HuH-7.5 (cell line): ENCODE measurements at regions not wholly inside any gene's neighbourhood (a gene's known extent, or its start where the extent isn't known, plus 50 kb on each side); places are given as distances from the start of the nearest gene placed in this dataset.
"Not testable (repeated sequence)": the region's sequence is repeated elsewhere in the genome, so short reads cannot be mapped to it uniquely, and the experiment has no call there.

ENCODE experiments used
- DNase-seq: peaks from one replicate; pipeline ENCODE4 v3.0.0; 2011; ENCODE audit warnings: low spot score

- DNase-seq: no peak
Measured at GRCh38 chr10:93221171-93221496, 147.4 kb downstream of the CYP26A1 start.

GRCh38 chr10:93221521-93221920 is 147.8 kb downstream of the CYP26A1 start:
- DNase-seq: no peak

DNA sequence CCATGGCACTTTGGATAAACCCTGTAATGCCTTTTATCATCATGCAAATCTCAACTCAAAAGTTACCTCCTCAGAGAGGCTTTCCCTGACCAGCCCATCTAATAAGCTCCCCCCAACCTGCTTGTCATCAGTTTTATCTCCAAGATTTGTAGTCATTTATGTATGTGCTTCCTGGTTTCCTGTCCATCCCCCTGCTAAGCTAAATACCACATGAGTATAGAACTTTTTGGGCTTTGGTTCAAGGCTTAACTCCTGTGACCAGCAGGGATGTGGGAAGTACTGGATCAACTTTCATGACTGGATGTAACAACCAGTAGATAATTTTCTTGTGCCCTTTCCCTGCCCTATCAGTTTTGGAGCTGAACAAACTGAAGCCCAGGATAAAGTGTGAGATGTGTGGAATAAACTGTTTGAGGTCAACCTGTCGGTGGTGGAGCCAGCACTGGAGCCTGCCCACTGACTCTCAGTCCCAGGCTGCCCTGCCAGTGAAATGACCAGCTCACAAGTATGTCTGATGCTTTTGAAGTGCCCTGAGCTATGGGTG is 148.6 kb downstream of the CYP26A1 start:
- DNase-seq: no peak

- no peak for DNase-seq
Measured at GRCh38 chr10:93222876-93223275, 149.2 kb downstream of the CYP26A1 start.

GRCh38 chr10:93223336-93223735 is 149.6 kb downstream of the CYP26A1 start:
- no peak for DNase-seq

DNA sequence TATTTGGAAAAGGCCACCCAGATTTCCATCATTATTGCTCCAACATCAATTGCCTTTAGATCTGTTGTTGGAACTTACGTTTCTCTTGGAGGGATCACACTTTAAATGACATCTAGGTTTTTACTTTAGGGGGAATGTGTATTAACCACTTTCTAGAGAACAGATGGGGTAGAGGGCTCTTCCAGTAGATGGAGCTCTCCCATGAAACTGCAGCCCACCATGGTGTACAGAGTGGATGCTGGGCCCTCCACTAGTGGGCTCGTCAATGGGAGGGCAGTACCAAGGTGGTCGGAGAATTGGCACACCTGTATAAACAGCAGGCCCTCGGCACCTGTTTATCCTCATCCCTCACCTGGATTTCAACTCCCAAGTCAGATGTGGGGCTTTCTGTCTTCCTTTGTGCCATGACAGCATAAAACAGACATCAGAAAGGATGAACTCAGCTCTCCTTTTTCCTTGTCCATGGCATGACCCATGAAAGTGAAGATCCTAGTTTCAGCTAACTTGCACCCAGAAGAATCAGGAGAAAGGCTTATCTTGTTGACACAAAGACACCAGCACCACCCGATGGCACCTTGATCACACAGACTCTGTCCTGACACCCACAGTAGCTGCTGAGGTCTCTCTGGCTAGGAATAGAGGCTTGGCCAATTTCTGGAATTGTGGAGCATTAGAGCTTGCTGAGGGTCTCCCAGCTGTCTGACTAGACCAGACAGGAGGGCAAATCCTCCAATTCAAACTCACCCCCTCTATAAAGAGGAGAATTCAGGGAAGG is 150.5 kb downstream of the CYP26A1 start:
- peak; percentile 32 for DNase-seq

- DNase-seq: no peak
Measured at GRCh38 chr10:93225938-93226337, 152.2 kb downstream of the CYP26A1 start.

- no peak for DNase-seq
Measured at GRCh38 chr10:93226619-93227018, 152.9 kb downstream of the CYP26A1 start.

GRCh38 chr10:93230596-93230995 is 156.9 kb downstream of the CYP26A1 start:
- not testable (repeated sequence) for DNase-seq

GRCh38 chr10:93232159-93232558 is 158.5 kb downstream of the CYP26A1 start:
- not testable (repeated sequence) for DNase-seq

- not testable (repeated sequence) for DNase-seq
Measured at GRCh38 chr10:93234940-93235339, 161.2 kb downstream of the CYP26A1 start.

DNA sequence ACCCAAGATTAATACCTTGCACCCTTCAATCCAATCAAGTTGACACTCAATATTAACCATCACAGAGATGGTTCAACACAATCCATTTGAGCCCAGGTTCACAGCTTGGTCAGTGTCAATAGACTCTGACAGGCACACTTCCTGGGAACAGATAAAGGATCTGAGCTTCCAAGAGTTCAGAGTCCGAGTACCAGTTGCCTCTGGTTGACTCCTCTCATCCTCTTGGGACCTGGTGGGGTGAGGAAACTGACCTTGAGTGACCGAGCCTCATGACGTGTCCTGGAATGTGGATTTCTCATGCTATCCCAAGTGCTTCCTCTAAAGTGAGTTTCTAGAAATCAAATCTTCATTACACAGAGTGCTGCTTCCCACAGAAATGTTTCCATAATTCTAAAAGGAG is 162.0 kb downstream of the CYP26A1 start:
- DNase-seq: peak; percentile 62

DNA sequence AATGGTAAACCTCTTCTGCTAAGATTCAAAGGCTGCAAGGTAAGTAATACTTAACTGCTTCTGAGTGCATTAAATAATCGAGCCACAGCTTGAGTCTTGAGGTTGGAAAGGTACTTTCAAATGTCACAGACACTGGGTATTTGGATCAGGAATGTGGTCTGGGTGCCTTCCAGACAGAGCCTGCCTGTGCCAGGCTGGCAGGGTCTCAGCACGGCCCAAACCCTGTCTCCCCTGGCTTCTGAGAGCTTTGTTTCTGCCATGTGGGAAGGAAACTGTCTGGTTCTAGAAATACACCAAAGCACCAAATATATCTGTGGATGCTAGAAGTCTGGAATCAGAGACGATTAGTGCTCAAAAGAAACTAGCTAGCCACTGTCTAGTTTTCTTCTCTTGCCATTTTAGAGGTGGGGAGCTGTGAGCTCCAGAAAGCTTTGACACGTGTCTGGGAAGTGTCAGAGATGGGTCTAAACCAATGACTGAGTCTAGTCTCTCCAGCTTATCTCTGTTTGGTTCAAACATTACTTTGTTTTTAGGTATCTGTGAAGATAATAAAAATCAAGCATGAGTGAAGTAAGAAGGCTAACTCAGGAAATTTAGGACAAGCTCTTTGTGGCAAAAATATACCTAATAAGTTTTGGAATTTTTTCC is 162.8 kb downstream of the CYP26A1 start:
- no peak for DNase-seq

DNA sequence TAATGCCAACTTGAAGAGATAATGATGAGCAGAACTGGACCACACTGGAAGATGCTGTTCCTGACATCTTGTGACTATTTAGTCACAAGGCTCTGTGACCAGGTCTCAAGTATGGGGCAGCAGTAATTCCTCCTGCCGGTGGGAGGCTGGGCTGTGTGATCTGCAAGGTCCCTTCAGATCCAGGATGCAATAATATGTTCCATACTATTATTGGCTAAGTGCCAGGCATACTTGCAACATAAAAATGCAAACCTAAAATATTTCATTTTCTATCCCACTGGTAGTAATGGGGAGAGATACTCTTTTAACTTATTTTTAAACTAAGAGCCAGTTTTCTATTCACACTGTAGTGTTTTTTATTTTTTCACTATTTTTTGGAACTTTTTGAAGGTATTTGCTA is 171.5 kb downstream of the CYP26A1 start:
- no peak for DNase-seq

GRCh38 chr10:93245779-93246178 is 172.1 kb downstream of the CYP26A1 start:
- no peak for DNase-seq

DNA sequence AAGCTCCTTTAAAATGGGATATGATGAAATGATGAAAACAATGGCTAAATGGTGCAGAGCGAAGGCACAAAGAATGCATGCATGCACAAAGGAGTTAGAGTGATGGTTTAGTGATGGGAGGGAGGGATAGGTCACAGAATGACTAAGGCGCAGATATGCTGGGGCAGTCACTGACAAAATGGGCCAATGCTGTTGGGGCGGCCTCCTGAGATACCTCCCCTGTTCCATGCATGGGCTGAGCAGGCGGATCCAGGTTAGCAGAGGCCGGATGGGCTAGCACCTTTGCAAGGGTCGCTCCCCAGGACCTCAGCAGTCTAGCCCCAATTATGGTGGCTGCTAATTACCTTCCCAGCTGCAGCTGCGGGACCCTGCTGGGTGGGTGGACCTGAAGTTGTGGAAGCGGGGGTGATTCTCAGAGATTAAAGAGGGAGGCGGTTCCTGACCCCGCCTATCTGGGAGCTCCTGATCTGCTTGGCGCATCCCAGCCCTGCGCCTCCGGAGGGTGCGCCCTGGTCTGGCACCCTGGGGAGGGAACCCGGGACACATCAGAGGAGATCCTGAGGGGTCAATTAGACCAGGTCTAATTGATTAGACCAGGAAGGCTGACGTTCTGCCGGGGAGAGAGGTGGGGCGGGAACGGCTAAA is 175.0 kb downstream of the CYP26A1 start:
- no peak for DNase-seq

GRCh38 chr10:93250010-93250409 is 176.3 kb downstream of the CYP26A1 start:
- no peak for DNase-seq

- DNase-seq: peak; percentile 43
Measured at GRCh38 chr10:93254180-93254853, 180.6 kb downstream of the CYP26A1 start.

DNA sequence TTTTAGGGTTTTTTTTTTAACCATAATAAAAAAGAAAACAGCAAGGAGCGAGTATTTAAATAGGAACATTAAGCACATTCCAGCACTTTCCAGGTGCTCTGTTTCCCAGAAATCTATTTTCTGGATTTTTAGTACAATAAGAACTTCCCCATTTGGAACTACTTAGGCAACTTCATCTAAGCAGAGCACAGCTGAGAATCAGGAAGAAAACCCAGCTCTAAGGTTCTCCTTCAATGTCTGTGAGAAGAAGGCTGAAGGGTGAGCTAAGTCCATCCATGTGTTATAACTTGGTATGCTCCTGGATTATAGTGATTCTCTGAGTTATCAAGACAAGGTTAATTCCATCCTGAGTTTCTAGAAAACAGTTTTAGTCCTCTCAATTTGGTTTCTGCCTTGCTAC is 181.9 kb downstream of the CYP26A1 start:
- no peak for DNase-seq
